ENCODE measurements at regions not wholly inside any gene's neighbourhood (a gene's known extent, or its start where the extent isn't known, plus 50 kb on each side); places are given as distances from the start of the nearest gene placed in this dataset.
"Not testable (repeated sequence)": the region's sequence is repeated elsewhere in the genome, so short reads cannot be mapped to it uniquely, and the experiment has no call there.

GRCh38 chr1:60271041-60271440 lies 197.5 kb upstream of the C1orf87 start:
- no peak for DNase-seq (ENCODE audit: low spot score)

GRCh38 chr1:60268451-60268850 lies 194.9 kb upstream of the C1orf87 start:
- DNase-seq (ENCODE audit: low spot score), result no peak

GRCh38 chr1:60265560-60266535 lies 192.3 kb upstream of the C1orf87 start:
- no peak for DNase-seq (ENCODE audit: low spot score)

GRCh38 chr1:60262701-60263100 lies 189.1 kb upstream of the C1orf87 start:
- no peak for DNase-seq (ENCODE audit: low spot score)

- DNase-seq (ENCODE audit: low spot score), result no peak
Observed at GRCh38 chr1:60257531-60257930, 184.0 kb upstream of the C1orf87 start.

GRCh38 chr1:60255565-60255964 lies 182.0 kb upstream of the C1orf87 start:
- DNase-seq (ENCODE audit: low spot score), result no peak

GRCh38 chr1:60251426-60251825 lies 177.9 kb upstream of the C1orf87 start:
- DNase-seq (ENCODE audit: low spot score), result no peak

- not testable (repeated sequence) for DNase-seq (ENCODE audit: low spot score)
Observed at GRCh38 chr1:60247467-60247866, 173.9 kb upstream of the C1orf87 start.

- no peak for DNase-seq (ENCODE audit: low spot score)
Observed at GRCh38 chr1:60245324-60245723, 171.8 kb upstream of the C1orf87 start.

- DNase-seq (ENCODE audit: low spot score), result no peak
Observed at GRCh38 chr1:60244906-60245305, 171.3 kb upstream of the C1orf87 start.

- no peak for DNase-seq (ENCODE audit: low spot score)
Observed at GRCh38 chr1:60235275-60235674, 161.7 kb upstream of the C1orf87 start.

- DNase-seq (ENCODE audit: low spot score), result no peak
Observed at GRCh38 chr1:60234776-60235175, 161.2 kb upstream of the C1orf87 start.

GRCh38 chr1:60229821-60230220 lies 156.3 kb upstream of the C1orf87 start:
- DNase-seq (ENCODE audit: low spot score), result no peak

GRCh38 chr1:60228041-60228491 lies 154.5 kb upstream of the C1orf87 start:
- DNase-seq (ENCODE audit: low spot score), result no peak

GRCh38 chr1:60227601-60228000 lies 154.0 kb upstream of the C1orf87 start:
- DNase-seq (ENCODE audit: low spot score), result no peak

GRCh38 chr1:60225486-60225885 lies 151.9 kb upstream of the C1orf87 start:
- DNase-seq (ENCODE audit: low spot score), result peak; percentile 38

- no peak for DNase-seq (ENCODE audit: low spot score)
Observed at GRCh38 chr1:60224523-60224922, 151.0 kb upstream of the C1orf87 start.

- peak; percentile 41 for DNase-seq (ENCODE audit: low spot score)
Observed at GRCh38 chr1:60223158-60223557, 149.6 kb upstream of the C1orf87 start.

- peak; percentile 0 for DNase-seq (ENCODE audit: low spot score)
Observed at GRCh38 chr1:60222360-60223115, 149.0 kb upstream of the C1orf87 start.

- DNase-seq (ENCODE audit: low spot score), result no peak
Observed at GRCh38 chr1:60213253-60213652, 139.7 kb upstream of the C1orf87 start.

GRCh38 chr1:60196026-60196425 lies 122.5 kb upstream of the C1orf87 start:
- no peak for DNase-seq (ENCODE audit: low spot score)

- DNase-seq (ENCODE audit: low spot score), result no peak
Observed at GRCh38 chr1:60185684-60186083, 112.1 kb upstream of the C1orf87 start.

GRCh38 chr1:60184521-60184920 lies 111.0 kb upstream of the C1orf87 start:
- no peak for DNase-seq (ENCODE audit: low spot score)

Measured in cerebellar cortex (tissue), 1 donor.